ENCODE measurements at regions not wholly inside any gene's neighbourhood (a gene's known extent, or its start where the extent isn't known, plus 50 kb on each side); places are given as distances from the start of the nearest gene placed in this dataset.
A peak's percentile ranks its signal among the peaks of the same experiment; 100 is the strongest.

GRCh38 chr7:24381894-24382505, 98.0 kb downstream of the NPY start:
- Histone ChIP-seq H3K4me3 (ENCODE audit: low read length) (no peak overlapping the region), H3K36me3 (ENCODE audit: low read depth, low read length) (no peaks in the 10 kb centered on the region), H3K27me3 (ENCODE audit: low read length) (peaks cover 4% of the 10 kb centered on the region; the same call in 1 of the 2 replicates), H3K9me3 (ENCODE audit: low read length) (no peaks in the 10 kb centered on the region), H3K79me2 (ENCODE audit: low read length) (no peaks in the 10 kb centered on the region), H3K4me2 (ENCODE audit: low read length) (no peak overlapping the region), H3K9ac (ENCODE audit: low read length) (no peak overlapping the region), H3K27ac (ENCODE audit: low read length) (no peak overlapping the region), H3K9me2 (replicated peaks; ENCODE audit: low read length) (no peaks in the 10 kb centered on the region), H2AFZ (ENCODE audit: low read length) (no peak overlapping the region), H3K4me1 (ENCODE audit: insufficient read depth, low read length) (peaks cover 10% of the 10 kb centered on the region; the same call in 1 of the 2 replicates), H3F3A (ENCODE audit: low read length, unreplicated experiment) (no peaks in the 10 kb centered on the region), H4K20me1 (ENCODE audit: low read length) (no peaks in the 10 kb centered on the region)
- BruUV-seq (replicated peaks): no TSS peak
- intact Hi-C loops (cut with micrococcal nuclease): loop anchor here (1.0 to 10.0 kb wide), 2 partner anchors 519 to 807 kb away; no protein-coding TSS in a partner anchor
- peak; percentile 66 for ATAC-seq
- peak; percentile 47 for DNase-seq
- ChIA-PET CTCF (no interaction called here), POLR2A (ENCODE audit: unreplicated experiment) (no interaction called here)
- TF ChIP-seq EZH2 (IDR thresholded peaks at IDR 0.05; ENCODE audit: low read length, unreplicated experiment): no peak
- TF ChIP-seq, protein P1, sequence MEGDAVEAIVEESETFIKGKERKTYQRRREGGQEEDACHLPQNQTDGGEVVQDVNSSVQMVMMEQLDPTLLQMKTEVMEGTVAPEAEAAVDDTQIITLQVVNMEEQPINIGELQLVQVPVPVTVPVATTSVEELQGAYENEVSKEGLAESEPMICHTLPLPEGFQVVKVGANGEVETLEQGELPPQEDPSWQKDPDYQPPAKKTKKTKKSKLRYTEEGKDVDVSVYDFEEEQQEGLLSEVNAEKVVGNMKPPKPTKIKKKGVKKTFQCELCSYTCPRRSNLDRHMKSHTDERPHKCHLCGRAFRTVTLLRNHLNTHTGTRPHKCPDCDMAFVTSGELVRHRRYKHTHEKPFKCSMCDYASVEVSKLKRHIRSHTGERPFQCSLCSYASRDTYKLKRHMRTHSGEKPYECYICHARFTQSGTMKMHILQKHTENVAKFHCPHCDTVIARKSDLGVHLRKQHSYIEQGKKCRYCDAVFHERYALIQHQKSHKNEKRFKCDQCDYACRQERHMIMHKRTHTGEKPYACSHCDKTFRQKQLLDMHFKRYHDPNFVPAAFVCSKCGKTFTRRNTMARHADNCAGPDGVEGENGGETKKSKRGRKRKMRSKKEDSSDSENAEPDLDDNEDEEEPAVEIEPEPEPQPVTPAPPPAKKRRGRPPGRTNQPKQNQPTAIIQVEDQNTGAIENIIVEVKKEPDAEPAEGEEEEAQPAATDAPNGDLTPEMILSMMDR (conservative IDR thresholded peaks at IDR 0.05; ENCODE audit: low read depth, low read length): peak; percentile 71
- TF ChIP-seq EZH2phosphoT487 (IDR thresholded peaks at IDR 0.05; ENCODE audit: borderline replicate concordance, low read length): no peak

DNA sequence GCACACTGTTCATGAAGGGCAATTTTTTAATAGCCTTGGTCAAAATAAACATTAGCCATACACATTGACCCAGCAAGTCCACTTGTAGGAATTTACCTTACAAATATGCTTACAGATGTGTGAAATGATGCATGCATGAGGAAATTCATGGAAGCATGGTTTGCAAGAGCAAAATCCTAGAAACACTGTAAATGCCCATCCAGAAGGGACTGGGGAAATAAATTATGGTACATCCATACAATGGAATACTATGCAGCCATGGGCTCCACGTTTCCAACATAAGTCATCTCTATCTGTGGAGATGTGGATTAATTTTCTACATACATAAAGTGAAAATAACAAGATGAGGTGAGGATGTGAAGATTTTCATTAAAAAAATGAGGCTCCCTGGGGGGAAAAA, 99.1 kb downstream of the NPY start:
- DNase-seq (no peak), ATAC-seq (no peak)
- Histone ChIP-seq H3K27me3 (ENCODE audit: low read length) (peaks cover 10% of the 10 kb centered on the region; the same call in 1 of the 2 replicates), H3K9me2 (replicated peaks; ENCODE audit: low read length) (no peaks in the 10 kb centered on the region), H3K9ac (ENCODE audit: low read length) (no peak overlapping the region), H3K4me3 (ENCODE audit: low read length) (no peak overlapping the region), H3K79me2 (ENCODE audit: low read length) (no peaks in the 10 kb centered on the region), H2AFZ (ENCODE audit: low read length) (no peak overlapping the region), H4K20me1 (ENCODE audit: low read length) (no peaks in the 10 kb centered on the region), H3F3A (ENCODE audit: low read length, unreplicated experiment) (no peaks in the 10 kb centered on the region), H3K4me2 (ENCODE audit: low read length) (no peak overlapping the region), H3K36me3 (ENCODE audit: low read depth, low read length) (no peaks in the 10 kb centered on the region), H3K9me3 (ENCODE audit: low read length) (no peaks in the 10 kb centered on the region), H3K4me1 (ENCODE audit: insufficient read depth, low read length) (peaks cover 10% of the 10 kb centered on the region; the same call in 1 of the 2 replicates), H3K27ac (ENCODE audit: low read length) (no peak overlapping the region)
- no peak for TF ChIP-seq EZH2phosphoT487 (IDR thresholded peaks at IDR 0.05; ENCODE audit: borderline replicate concordance, low read length)
- TF ChIP-seq, protein P1 (conservative IDR thresholded peaks at IDR 0.05; ENCODE audit: low read depth, low read length): no peak
- TF ChIP-seq EZH2 (IDR thresholded peaks at IDR 0.05; ENCODE audit: low read length, unreplicated experiment): no peak
- intact Hi-C loops (cut with micrococcal nuclease): loop anchor here (10.0 kb wide), 1 partner anchor 808 kb away; no protein-coding TSS in a partner anchor
- POLR2A ChIA-PET (ENCODE audit: unreplicated experiment): no interaction called here
- CTCF ChIA-PET: no interaction called here
- no TSS peak for BruUV-seq (replicated peaks)

DNA sequence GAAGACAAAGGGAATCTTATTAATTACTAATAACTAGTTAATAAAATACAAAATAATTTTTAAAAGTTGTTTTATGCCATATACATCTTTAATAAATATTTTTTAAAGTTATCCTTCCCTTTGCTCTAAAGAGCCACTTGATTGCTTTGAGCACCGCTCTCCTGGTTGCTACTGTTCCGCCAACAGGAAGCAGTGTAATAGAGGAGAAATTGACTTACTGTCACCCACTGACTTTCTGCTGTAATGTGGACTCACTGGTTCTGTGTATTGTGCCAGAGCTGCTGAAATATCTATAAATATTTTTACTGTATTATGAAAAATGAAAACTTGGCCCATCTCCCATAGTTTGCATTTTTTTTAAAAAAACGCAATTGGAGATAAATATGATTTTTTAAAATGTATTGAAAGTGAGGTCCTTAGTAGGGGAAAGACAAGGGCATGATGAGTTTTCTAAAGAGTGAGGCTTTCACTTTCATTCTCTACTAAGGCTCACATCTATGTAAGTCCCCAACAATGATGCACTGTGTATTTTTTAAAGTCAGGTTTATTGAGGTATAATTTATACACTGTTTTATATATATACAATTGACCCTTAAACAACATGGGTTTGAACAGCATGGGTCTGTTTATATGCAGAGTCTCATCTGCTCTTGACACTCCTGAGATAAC, 100.5 kb downstream of the NPY start:
- Histone ChIP-seq H3K4me1 (ENCODE audit: insufficient read depth, low read length) (peaks cover 4% of the 10 kb centered on the region; the same call in 1 of the 2 replicates), H3F3A (ENCODE audit: low read length, unreplicated experiment) (no peaks in the 10 kb centered on the region), H3K4me3 (ENCODE audit: low read length) (no peak overlapping the region), H3K79me2 (ENCODE audit: low read length) (no peaks in the 10 kb centered on the region), H3K9ac (ENCODE audit: low read length) (no peak overlapping the region), H2AFZ (ENCODE audit: low read length) (no peak overlapping the region), H3K9me2 (replicated peaks; ENCODE audit: low read length) (no peaks in the 10 kb centered on the region), H4K20me1 (ENCODE audit: low read length) (no peaks in the 10 kb centered on the region), H3K9me3 (ENCODE audit: low read length) (no peaks in the 10 kb centered on the region), H3K36me3 (ENCODE audit: low read depth, low read length) (no peaks in the 10 kb centered on the region), H3K4me2 (ENCODE audit: low read length) (no peak overlapping the region), H3K27ac (ENCODE audit: low read length) (no peak overlapping the region), H3K27me3 (ENCODE audit: low read length) (peaks cover 13% of the 10 kb centered on the region)
- CTCF ChIA-PET: no interaction called here
- TF ChIP-seq, protein P1 (conservative IDR thresholded peaks at IDR 0.05; ENCODE audit: low read depth, low read length): no peak
- TF ChIP-seq EZH2 (IDR thresholded peaks at IDR 0.05; ENCODE audit: low read length, unreplicated experiment) (no peak), EZH2phosphoT487 (IDR thresholded peaks at IDR 0.05; ENCODE audit: borderline replicate concordance, low read length) (no peak)
- POLR2A ChIA-PET (ENCODE audit: unreplicated experiment): no interaction called here
- BruUV-seq (replicated peaks): no TSS peak
- DNase-seq (no peak), ATAC-seq (no peak)
- intact Hi-C loops (cut with micrococcal nuclease): loop anchor here (10.0 kb wide), 1 partner anchor 810 kb away; no protein-coding TSS in a partner anchor

Measured in PC-3 (cell line).